ENCODE measurements at regions not wholly inside any gene's neighbourhood (a gene's known extent, or its start where the extent isn't known, plus 50 kb on each side); places are given as distances from the start of the nearest gene placed in this dataset.

- no peak overlapping the region for H3K27ac ChIP-seq (ENCODE audit: low read depth, low read length, poor library complexity, severe bottlenecking)
- peaks cover 5% of the 10 kb centered on the region; the same call in 1 of the 2 replicates for H3K9me3 ChIP-seq (ENCODE audit: low read length)
- H2AFZ ChIP-seq (ENCODE audit: low read length) = no peak overlapping the region
- no peak overlapping the region for H3K4me3 ChIP-seq (ENCODE audit: low read depth, low read length, poor library complexity, severe bottlenecking)
- no peaks in the 10 kb centered on the region for H3K79me2 ChIP-seq (ENCODE audit: insufficient read depth, low read depth, low read length)
- H3K4me2 ChIP-seq (ENCODE audit: low read length) = no peak overlapping the region
- ChIA-PET POLR2A (interaction anchor here (0.6 to 1.7 kb wide), 3 partner anchors 11 to 335 kb away, joined by 3 to 8 read pairs (median 3); no protein-coding TSS in a partner anchor), CTCF (ENCODE audit: unreplicated experiment) (no interaction called here)
- BruUV-seq (replicated peaks) = no TSS peak
- no peak for DNase-seq (ENCODE audit: low spot score)
- intact Hi-C loops (cut with micrococcal nuclease; ENCODE audit: unreplicated experiment) = no loop called here
- no peaks in the 10 kb centered on the region for H3K36me3 ChIP-seq (ENCODE audit: insufficient read depth, low read length)
- H4K20me1 ChIP-seq (ENCODE audit: insufficient read depth, low read length) = no peaks in the 10 kb centered on the region
- TF ChIP-seq CTCF (conservative IDR thresholded peaks at IDR 0.05; ENCODE audit: low read length) = no peak
- TF ChIP-seq EZH2phosphoT487 (IDR thresholded peaks at IDR 0.05; ENCODE audit: borderline replicate concordance, low read depth, low read length) = no peak
- H3K9me2 ChIP-seq (ENCODE audit: insufficient read depth, low read length) = no peaks in the 10 kb centered on the region
- H3K4me1 ChIP-seq (ENCODE audit: insufficient read depth, low read length, poor library complexity, severe bottlenecking) = peaks cover 17% of the 10 kb centered on the region
These were observed 196.2 kb upstream of the NUDT4 start for GRCh38 chr12:93181409-93181965.

GRCh38 chr12:93183940-93184671 is 193.6 kb upstream of the NUDT4 start:
- Histone ChIP-seq H3K4me1 (ENCODE audit: insufficient read depth, low read length, poor library complexity, severe bottlenecking) (peaks cover 17% of the 10 kb centered on the region), H3K4me2 (ENCODE audit: low read length) (peak overlapping the region; percentile 50), H3K79me2 (ENCODE audit: insufficient read depth, low read depth, low read length) (no peaks in the 10 kb centered on the region), H4K20me1 (ENCODE audit: insufficient read depth, low read length) (no peaks in the 10 kb centered on the region), H2AFZ (ENCODE audit: low read length) (peak overlapping the region; percentile 86), H3K27ac (ENCODE audit: low read depth, low read length, poor library complexity, severe bottlenecking) (no peak overlapping the region), H3K9me3 (ENCODE audit: low read length) (no peaks in the 10 kb centered on the region), H3K9me2 (ENCODE audit: insufficient read depth, low read length) (no peaks in the 10 kb centered on the region), H3K36me3 (ENCODE audit: insufficient read depth, low read length) (no peaks in the 10 kb centered on the region), H3K4me3 (ENCODE audit: low read depth, low read length, poor library complexity, severe bottlenecking) (peak overlapping the region; percentile 7)
- POLR2A ChIA-PET = interaction anchor here (0.6 kb wide), 1 partner anchor 502 kb away, joined by 6 read pairs; no protein-coding TSS in a partner anchor
- TF ChIP-seq CTCF (conservative IDR thresholded peaks at IDR 0.05; ENCODE audit: low read length) (no peak), EZH2phosphoT487 (IDR thresholded peaks at IDR 0.05; ENCODE audit: borderline replicate concordance, low read depth, low read length) (no peak)
- BruUV-seq (replicated peaks) = no TSS peak
- CTCF ChIA-PET (ENCODE audit: unreplicated experiment) = no interaction called here
- DNase-seq (ENCODE audit: low spot score) = peak; percentile 70
- intact Hi-C loops (cut with micrococcal nuclease; ENCODE audit: unreplicated experiment) = no loop called here

Data from OCI-LY7 (cell line).